ENCODE measurements at regions not wholly inside any gene's neighbourhood (a gene's known extent, or its start where the extent isn't known, plus 50 kb on each side); places are given as distances from the start of the nearest gene placed in this dataset.

- no peak overlapping the region for H3K27ac Mint-ChIP-seq
- no peaks in the 10 kb centered on the region for H3K27me3 Mint-ChIP-seq
- TF ChIP-seq CTCF (IDR thresholded peaks at IDR 0.05; ENCODE audit: unreplicated experiment), result no peak
- H3K4me3 Mint-ChIP-seq (ENCODE audit: low read depth), result no peak overlapping the region
- peaks cover 3% of the 10 kb centered on the region for H3K9me3 Mint-ChIP-seq (ENCODE audit: low read depth)
- H3K36me3 Mint-ChIP-seq (ENCODE audit: insufficient read depth), result no peaks in the 10 kb centered on the region
- DNase-seq (ENCODE audit: low spot score, unreplicated experiment), result no peak
- H3K4me1 Mint-ChIP-seq (ENCODE audit: low read depth), result peaks cover 4% of the 10 kb centered on the region
Measured at GRCh38 chr7:115087437-115087836, 165.5 kb downstream of the MDFIC start.

DNA sequence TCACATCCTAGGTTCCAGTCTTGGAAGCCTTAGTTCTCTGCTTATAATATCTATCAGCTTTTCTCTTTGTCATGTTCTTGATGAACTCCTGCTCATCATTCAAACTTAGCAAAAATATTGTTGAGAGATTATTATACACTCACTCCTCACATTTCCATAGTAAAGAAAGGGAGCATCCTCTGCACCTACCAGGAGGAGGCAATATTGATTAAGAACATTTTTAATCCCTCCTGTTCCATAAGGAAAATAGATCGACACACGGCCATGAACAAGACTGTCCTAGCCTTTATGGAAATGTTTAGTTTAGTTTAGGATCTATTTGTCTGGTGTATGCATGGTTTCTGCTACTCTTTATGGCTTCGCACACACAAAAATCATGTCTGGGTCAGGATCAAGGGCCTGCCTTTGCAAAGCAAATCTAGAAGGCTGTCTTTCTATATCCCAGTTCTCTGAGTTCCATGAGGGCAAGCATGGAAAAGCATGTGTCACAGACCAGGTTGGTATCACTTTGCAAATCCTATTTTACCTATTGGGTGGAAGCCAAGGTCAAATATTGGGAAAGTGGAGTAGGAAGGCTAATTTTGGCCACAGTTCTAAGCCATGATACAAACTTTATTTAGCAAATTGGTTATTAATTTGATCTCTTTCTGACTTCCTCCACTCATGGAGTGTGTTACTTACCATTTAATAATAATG is 164.4 kb downstream of the MDFIC start:
- no peak for TF ChIP-seq CTCF (IDR thresholded peaks at IDR 0.05; ENCODE audit: unreplicated experiment)
- Mint-ChIP-seq H3K4me3 (ENCODE audit: low read depth) (no peak overlapping the region), H3K9me3 (ENCODE audit: low read depth) (peaks cover 3% of the 10 kb centered on the region), H3K36me3 (ENCODE audit: insufficient read depth) (no peaks in the 10 kb centered on the region), H3K27ac (no peak overlapping the region), H3K4me1 (ENCODE audit: low read depth) (peaks cover 4% of the 10 kb centered on the region), H3K27me3 (no peaks in the 10 kb centered on the region)
- DNase-seq (ENCODE audit: low spot score, unreplicated experiment), result no peak

- Mint-ChIP-seq H3K4me3 (ENCODE audit: low read depth) (no peak overlapping the region), H3K36me3 (ENCODE audit: insufficient read depth) (no peaks in the 10 kb centered on the region), H3K9me3 (ENCODE audit: low read depth) (peaks cover 3% of the 10 kb centered on the region), H3K27ac (no peak overlapping the region), H3K27me3 (no peaks in the 10 kb centered on the region), H3K4me1 (ENCODE audit: low read depth) (peaks cover 4% of the 10 kb centered on the region)
- DNase-seq (ENCODE audit: low spot score, unreplicated experiment), result no peak
- TF ChIP-seq CTCF (IDR thresholded peaks at IDR 0.05; ENCODE audit: unreplicated experiment), result no peak
Measured at GRCh38 chr7:115085421-115085820, 163.5 kb downstream of the MDFIC start.

- Mint-ChIP-seq H3K27ac (no peak overlapping the region), H3K4me3 (ENCODE audit: low read depth) (no peak overlapping the region), H3K36me3 (ENCODE audit: insufficient read depth) (no peaks in the 10 kb centered on the region), H3K4me1 (ENCODE audit: low read depth) (peaks cover 4% of the 10 kb centered on the region), H3K27me3 (no peaks in the 10 kb centered on the region), H3K9me3 (ENCODE audit: low read depth) (peaks cover 3% of the 10 kb centered on the region)
- DNase-seq (ENCODE audit: low spot score, unreplicated experiment), result no peak
- no peak for TF ChIP-seq CTCF (IDR thresholded peaks at IDR 0.05; ENCODE audit: unreplicated experiment)
Measured at GRCh38 chr7:115083935-115084334, 162.0 kb downstream of the MDFIC start.

- H3K9me3 Mint-ChIP-seq (ENCODE audit: low read depth), result peaks cover 3% of the 10 kb centered on the region
- no peaks in the 10 kb centered on the region for H3K4me1 Mint-ChIP-seq (ENCODE audit: low read depth)
- H3K27me3 Mint-ChIP-seq, result no peaks in the 10 kb centered on the region
- no peaks in the 10 kb centered on the region for H3K36me3 Mint-ChIP-seq (ENCODE audit: insufficient read depth)
- H3K4me3 Mint-ChIP-seq (ENCODE audit: low read depth), result no peak overlapping the region
- no peak for DNase-seq (ENCODE audit: low spot score, unreplicated experiment)
- no peak for TF ChIP-seq CTCF (IDR thresholded peaks at IDR 0.05; ENCODE audit: unreplicated experiment)
- H3K27ac Mint-ChIP-seq, result no peak overlapping the region
Measured at GRCh38 chr7:115081772-115082171, 159.9 kb downstream of the MDFIC start.
